ENCODE measurements at regions not wholly inside any gene's neighbourhood (a gene's known extent, or its start where the extent isn't known, plus 50 kb on each side); places are given as distances from the start of the nearest gene placed in this dataset.

DNA sequence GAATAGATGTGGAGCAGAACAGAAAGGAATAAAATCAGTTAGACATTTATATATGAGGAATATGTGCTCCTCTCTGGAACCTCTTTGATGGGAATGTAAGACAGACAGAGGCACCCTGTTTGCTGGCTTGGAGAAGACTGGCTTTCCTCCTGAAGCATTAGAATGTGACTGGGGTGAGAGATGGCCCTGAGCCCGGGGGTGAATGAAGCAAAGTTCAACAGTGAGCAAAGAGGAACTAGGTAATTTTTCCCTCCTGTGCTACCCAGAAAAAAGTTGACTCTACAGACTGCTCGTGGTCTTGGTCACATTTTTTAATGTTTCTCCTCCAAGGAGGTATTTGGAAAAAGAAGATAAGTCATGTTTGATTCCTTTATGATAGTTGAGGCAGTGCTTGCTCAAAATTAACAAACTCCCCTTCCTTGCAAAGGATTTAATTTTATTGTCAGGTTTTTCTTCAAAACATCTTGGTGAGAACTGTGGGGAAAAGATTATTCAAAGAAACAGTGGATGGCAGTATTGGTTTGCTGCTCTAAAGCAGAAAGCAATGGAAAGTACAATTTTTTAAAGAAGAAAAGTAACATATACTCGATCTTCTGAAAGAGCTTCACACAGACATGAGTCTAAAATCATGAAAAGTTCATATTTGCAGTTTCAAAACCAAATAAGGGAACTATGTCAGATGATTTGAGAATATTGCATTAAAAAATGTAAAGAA, 370.4 kb upstream of the CDIN1 start (continued):
- TF ChIP-seq FOS (IDR thresholded peaks at IDR 0.05; ENCODE audit: borderline replicate concordance, extremely low read depth, insufficient read length) = no peak
- TF ChIP-seq CEBPB (IDR thresholded peaks at IDR 0.05; ENCODE audit: borderline replicate concordance in 1 of 2, low read depth in 2 of 2, low read length in 2 of 2) = no peak
- no peak for TF ChIP-seq BCL3 (IDR thresholded peaks at IDR 0.05; ENCODE audit: borderline replicate concordance, insufficient read depth, low read depth, low read length, poor library complexity, severe bottlenecking)
- no peak for TF ChIP-seq HSF1 (IDR thresholded peaks at IDR 0.05; ENCODE audit: low read depth, low read length)
- no peak for TF ChIP-seq CBX3 (IDR thresholded peaks at IDR 0.05; ENCODE audit: borderline replicate concordance, low read depth)
- TF ChIP-seq CHD1 (IDR thresholded peaks at IDR 0.05; ENCODE audit: low read depth, low read length) = no peak
- TF ChIP-seq SUZ12 (IDR thresholded peaks at IDR 0.05; ENCODE audit: unreplicated experiment) = no peak
- TF ChIP-seq JUNB (IDR thresholded peaks at IDR 0.05) = no peak
- TF ChIP-seq TARDBP (IDR thresholded peaks at IDR 0.05; ENCODE audit: borderline replicate concordance) = no peak

GRCh38 chr15:36210426-36210825, 369.0 kb upstream of the CDIN1 start:
- ATAC-seq (no peak), DNase-seq (ENCODE audit: low read depth, low spot score) (no peak), FAIRE-seq (no peak)
- in situ Hi-C loops (cut with MboI) (no loop called here), intact Hi-C loops (cut with micrococcal nuclease; ENCODE audit: unreplicated experiment) (no loop called here)
- no TSS peak for BruUV-seq (replicated peaks)
- Histone ChIP-seq H3K27me3 (replicated peaks in 1 of 2; ENCODE audit: control insufficient read depth in 2 of 2, insufficient read depth in 2 of 2, low read length in 1 of 2) (no peaks in the 10 kb centered on the region), H3K36me3 (ENCODE audit: control insufficient read depth in 2 of 2, insufficient read depth in 2 of 2, low read length in 1 of 2) (no peaks in the 10 kb centered on the region), H3K79me2 (ENCODE audit: control insufficient read depth, insufficient read depth, low read length) (no peaks in the 10 kb centered on the region), H3K9me3 (replicated peaks; ENCODE audit: control insufficient read depth, insufficient read depth, low read length) (no peaks in the 10 kb centered on the region), H2AFZ (ENCODE audit: control insufficient read depth, low read depth, low read length) (no peak overlapping the region), H4K20me1 (ENCODE audit: control insufficient read depth, insufficient read depth) (no peaks in the 10 kb centered on the region), H3K4me1 (ENCODE audit: control insufficient read depth, insufficient read depth, low read length) (no peaks in the 10 kb centered on the region), H3K4me3 (no peak overlapping the region), H3K27ac (ENCODE audit: control insufficient read depth, insufficient read depth) (no peak overlapping the region), H3K9ac (ENCODE audit: control insufficient read depth, insufficient read depth, low read length) (no peak overlapping the region), H3K4me2 (ENCODE audit: control insufficient read depth, insufficient read depth) (no peak overlapping the region)
- RAD21 ChIA-PET (ENCODE audit: unreplicated experiment) = no interaction called here
- CTCF ChIA-PET = no interaction called here
- SMC1A ChIA-PET (ENCODE audit: uncharacterized antibody, unreplicated experiment) = interaction anchor here (0.6 kb wide), 1 partner anchor 1429 kb away, joined by 3 read pairs; no protein-coding TSS in a partner anchor
- POLR2A ChIA-PET = no interaction called here
- 0% methylated on average over 2 of the region's 2 CpGs for WGBS (ENCODE audit: insufficient coverage, insufficient replicate concordance, low lambda C conversion rate, missing lambda C conversion rate)
- TF ChIP-seq NRF1 (conservative IDR thresholded peaks at IDR 0.05; ENCODE audit: low read depth, low read length) = no peak
- TF ChIP-seq FOS (IDR thresholded peaks at IDR 0.05; ENCODE audit: borderline replicate concordance, extremely low read depth, insufficient read length) = no peak
- TF ChIP-seq CREM (IDR thresholded peaks at IDR 0.05; ENCODE audit: low read depth) = no peak
- no peak for TF ChIP-seq ATF7 (IDR thresholded peaks at IDR 0.05; ENCODE audit: low read depth)
- TF ChIP-seq DPF2 (IDR thresholded peaks at IDR 0.05) = no peak
- no peak for TF ChIP-seq SKIL (IDR thresholded peaks at IDR 0.05; ENCODE audit: low read depth, poor library complexity, severe bottlenecking)
- no peak for TF ChIP-seq EED (IDR thresholded peaks at IDR 0.05; ENCODE audit: low read depth)

Data from GM12878 (cell line).